Liver (tissue), 3 donors: ENCODE measurements at regions not wholly inside any gene's neighbourhood (a gene's known extent, or its start where the extent isn't known, plus 50 kb on each side); places are given as distances from the start of the nearest gene placed in this dataset.

Experiments
- ATF3 ChIP-seq: IDR thresholded peaks from 2 replicates; pipeline ENCODE4 v1.6.1; 2016; ENCODE audit warnings: antibody characterized with exemption
- CTCF ChIP-seq: fragments of 150-350 bp; IDR thresholded peaks from 2 replicates; pipeline ENCODE4 v1.5.1; 2017; ENCODE audit warnings: improper control_type of control experiment, low read depth, low read length; ENCODE audit not compliant: missing input control
- HNF4A ChIP-seq, 2 donors: conservative IDR thresholded peaks; 2 replicates each; pipeline ENCODE4 v1.6.1; 2016; ENCODE audit warnings: antibody characterized with exemption in 2 of 2, mild to moderate bottlenecking in 2 of 2
- MAX ChIP-seq: IDR thresholded peaks from 2 replicates; pipeline ENCODE4 v1.6.1; 2016; ENCODE audit warnings: antibody characterized with exemption
- REST ChIP-seq: IDR thresholded peaks from 2 replicates; pipeline ENCODE4 v1.6.1; 2016; ENCODE audit warnings: antibody characterized with exemption, mild to moderate bottlenecking
- RXRA ChIP-seq, 2 donors: IDR thresholded peaks; 2 replicates each; pipeline ENCODE4 v1.6.1; 2017 to 2018; ENCODE audit warnings: antibody characterized with exemption in 2 of 2, mild to moderate bottlenecking in 1 of 2
- SP1 ChIP-seq: IDR thresholded peaks from 2 replicates; pipeline ENCODE4 v1.6.1; 2018; ENCODE audit warnings: antibody characterized with exemption, mild to moderate bottlenecking
- donor health status: healthy.
- donor health status: healthy.

- TF ChIP-seq CTCF (no peak), MAX (no peak), RXRA (IDR thresholded peaks at IDR 0.05) (no peak), HNF4A (conservative IDR thresholded peaks at IDR 0.05) (no peak), REST (no peak), ATF3 (no peak), SP1 (no peak)
Observed at GRCh38 chr11:64482588-64482987, 73.2 kb upstream of the SLC22A11 start.
